H9 (cell line): ENCODE measurements at regions not wholly inside any gene's neighbourhood (a gene's known extent, or its start where the extent isn't known, plus 50 kb on each side); places are given as distances from the start of the nearest gene placed in this dataset.

Experiments
- DNase-seq: peaks from one replicate; pipeline ENCODE4 v3.0.0-alpha.2; 2017
- H2AFZ ChIP-seq: one replicate; pipeline ENCODE4 v1.6.1; 2013; ENCODE audit warnings: mild to moderate bottlenecking, low read length, control low read depth, moderate library complexity
- H2AK5ac ChIP-seq: 2 replicates; pipeline ENCODE4 v1.6.1; 2013; ENCODE audit warnings: low read length, control low read depth, mixed read lengths; ENCODE audit not compliant: insufficient read length
- H2BK120ac ChIP-seq: one replicate; pipeline ENCODE4 v1.6.1; 2013; ENCODE audit warnings: low read depth, mild to moderate bottlenecking, low read length, control low read depth, inconsistent platforms; ENCODE audit not compliant: poor library complexity, severe bottlenecking
- H2BK12ac ChIP-seq: 2 replicates; pipeline ENCODE4 v1.6.1; 2013; ENCODE audit warnings: low read length, control low read depth, mixed read lengths, low read depth; ENCODE audit not compliant: insufficient read length
- H2BK15ac ChIP-seq: 2 replicates; pipeline ENCODE4 v1.6.1; 2013; ENCODE audit warnings: low read depth, low read length, control low read depth
- H2BK20ac ChIP-seq: one replicate; pipeline ENCODE4 v1.6.1; 2013; ENCODE audit warnings: low read depth, mild to moderate bottlenecking, low read length, control low read depth, inconsistent platforms; ENCODE audit not compliant: poor library complexity, severe bottlenecking
- H2BK5ac ChIP-seq: 2 replicates; pipeline ENCODE4 v1.6.1; 2013; ENCODE audit warnings: low read length, control low read depth, mixed read lengths; ENCODE audit not compliant: insufficient read length
- H3K14ac ChIP-seq: 2 replicates; pipeline ENCODE4 v1.6.1; 2013; ENCODE audit warnings: low read length, control low read depth; ENCODE audit not compliant: insufficient read depth
- H3K18ac ChIP-seq: 2 replicates; pipeline ENCODE4 v1.6.1; 2013; ENCODE audit warnings: low read depth, mild to moderate bottlenecking, mixed read lengths, low read length, control low read depth; ENCODE audit not compliant: insufficient read length
- H3K23ac ChIP-seq: 2 replicates; pipeline ENCODE4 v1.6.1; 2013; ENCODE audit warnings: low read length, control low read depth, mixed read lengths, low read depth; ENCODE audit not compliant: insufficient read length
- H3K23me2 ChIP-seq: 2 replicates; pipeline ENCODE4 v1.6.1; 2013; ENCODE audit warnings: low read depth, mild to moderate bottlenecking, mixed read lengths, low read length, control low read depth; ENCODE audit not compliant: insufficient read length, poor library complexity, severe bottlenecking
- H3K27ac ChIP-seq: 2 replicates; pipeline ENCODE4 v1.5.1; 2013; ENCODE audit warnings: low read length, control low read depth, mixed read lengths, low read depth; ENCODE audit not compliant: insufficient read length
- H3K27me3 ChIP-seq: 2 replicates; pipeline ENCODE4 v1.6.1; 2013; ENCODE audit warnings: low read length, control low read depth, inconsistent platforms; ENCODE audit not compliant: insufficient read depth
- H3K4ac ChIP-seq: 2 replicates; pipeline ENCODE4 v1.6.1; 2013; ENCODE audit warnings: low read depth, mild to moderate bottlenecking, control low read depth, inconsistent platforms, low read length, moderate library complexity
- H3K4me1 ChIP-seq: 2 replicates; pipeline ENCODE4 v1.6.1; 2013; ENCODE audit warnings: low read length, control low read depth, inconsistent platforms; ENCODE audit not compliant: insufficient read depth
- H3K4me2 ChIP-seq: 2 replicates; pipeline ENCODE4 v1.6.1; 2013; ENCODE audit warnings: low read length, control low read depth, mixed read lengths; ENCODE audit not compliant: insufficient read length, insufficient read depth
- H3K56ac ChIP-seq: 2 replicates; pipeline ENCODE4 v1.6.1; 2013; ENCODE audit warnings: low read depth, mild to moderate bottlenecking, mixed read lengths, low read length, control low read depth; ENCODE audit not compliant: insufficient read length
- H3K79me1 ChIP-seq: 2 replicates; pipeline ENCODE4 v1.6.1; 2013; ENCODE audit warnings: low read depth, mild to moderate bottlenecking, moderate library complexity, low read length, control low read depth, inconsistent platforms; ENCODE audit not compliant: insufficient read depth, poor library complexity, severe bottlenecking
- H3K79me2 ChIP-seq: 2 replicates; pipeline ENCODE4 v1.6.1; 2013; ENCODE audit warnings: low read length, control low read depth, inconsistent platforms; ENCODE audit not compliant: insufficient read depth
- H3K9ac ChIP-seq: 2 replicates; pipeline ENCODE4 v1.6.1; 2013; ENCODE audit warnings: low read length, control low read depth, mixed read lengths; ENCODE audit not compliant: insufficient read length; ENCODE audit errors: extremely low read depth
- H3K9me3 ChIP-seq: one replicate; pipeline ENCODE4 v1.6.1; 2013; ENCODE audit warnings: low read depth, low read length, inconsistent platforms; ENCODE audit not compliant: control insufficient read depth
- H3T11ph ChIP-seq: one replicate; pipeline ENCODE4 v1.6.1; 2013; ENCODE audit warnings: mild to moderate bottlenecking, low read length, control low read depth, inconsistent platforms
- H4K20me1 ChIP-seq: one replicate; pipeline ENCODE4 v1.6.1; 2013; ENCODE audit not compliant: control insufficient read depth, insufficient read length, insufficient read depth
- H4K5ac ChIP-seq: 2 replicates; pipeline ENCODE4 v1.6.1; 2013; ENCODE audit warnings: low read depth, mild to moderate bottlenecking, mixed read lengths, low read length, control low read depth; ENCODE audit not compliant: insufficient read length
- H4K8ac ChIP-seq: replicated peaks from 2 replicates; pipeline ENCODE4 v1.6.1; 2013; ENCODE audit warnings: low read length, control low read depth, mixed read lengths, low read depth; ENCODE audit not compliant: insufficient read length
- H4K91ac ChIP-seq: 2 replicates; pipeline ENCODE4 v1.6.1; 2013; ENCODE audit warnings: low read depth, mild to moderate bottlenecking, moderate library complexity, mixed read lengths, low read length, control low read depth; ENCODE audit not compliant: insufficient read length
- H3K27ac Mint-ChIP-seq, 3 experiments: 2 replicates in 2 of 3; 3 replicates in 1 of 3; pipeline ENCODE4 v1.8.0; 2020 to 2021; ENCODE audit warnings: mixed read lengths in 3 of 3, mild to moderate bottlenecking in 1 of 3, moderate library complexity in 1 of 3
- H3K27me3 Mint-ChIP-seq: 2 replicates; pipeline ENCODE4 v1.8.0; 2021; ENCODE audit warnings: low read depth, mild to moderate bottlenecking, moderate library complexity, mixed read lengths
- H3K36me3 Mint-ChIP-seq, 3 experiments: 2 replicates in 2 of 3; 3 replicates in 1 of 3; pipeline ENCODE4 v1.8.0; 2020 to 2021; ENCODE audit warnings: low read depth in 3 of 3, mixed read lengths in 3 of 3; ENCODE audit not compliant: insufficient read depth in 1 of 3
- H3K4me1 Mint-ChIP-seq, 2 experiments: 2 replicates each; pipeline ENCODE4 v1.8.0; 2020; ENCODE audit warnings: mixed read lengths in 2 of 2
- H3K4me3 Mint-ChIP-seq, 2 experiments: 2 replicates in 1 of 2; 3 replicates in 1 of 2; pipeline ENCODE4 v1.8.0; 2020 to 2021; ENCODE audit warnings: mild to moderate bottlenecking in 2 of 2, mixed read lengths in 2 of 2, moderate library complexity in 1 of 2
- H3K9me3 Mint-ChIP-seq, 2 experiments: 2 replicates in 1 of 2; 3 replicates in 1 of 2; pipeline ENCODE4 v1.8.0; 2020; ENCODE audit warnings: mild to moderate bottlenecking in 2 of 2, mixed read lengths in 2 of 2, moderate library complexity in 1 of 2
- WGBS: extraction: QIAGEN DNeasy Blood & Tissue Kit; methylation state at CpG from one replicate; pipeline ENCODE4 v1.1.7; 2013; ENCODE audit warnings: missing lambda C conversion rate, low lambda C conversion rate, mixed read lengths; ENCODE audit not compliant: insufficient read length; ENCODE audit errors: extremely low coverage; 5-methylcytosine and 5-hydroxymethylcytosine counted together
- TF ChIP-seq, protein P1 (sequence below): fragments of 200-600 bp; sonication (generic); conservative IDR thresholded peaks from 3 replicates; pipeline ENCODE4 v1.8.0; 2021; ENCODE audit warnings: antibody characterized with exemption, mild to moderate bottlenecking

DNA sequence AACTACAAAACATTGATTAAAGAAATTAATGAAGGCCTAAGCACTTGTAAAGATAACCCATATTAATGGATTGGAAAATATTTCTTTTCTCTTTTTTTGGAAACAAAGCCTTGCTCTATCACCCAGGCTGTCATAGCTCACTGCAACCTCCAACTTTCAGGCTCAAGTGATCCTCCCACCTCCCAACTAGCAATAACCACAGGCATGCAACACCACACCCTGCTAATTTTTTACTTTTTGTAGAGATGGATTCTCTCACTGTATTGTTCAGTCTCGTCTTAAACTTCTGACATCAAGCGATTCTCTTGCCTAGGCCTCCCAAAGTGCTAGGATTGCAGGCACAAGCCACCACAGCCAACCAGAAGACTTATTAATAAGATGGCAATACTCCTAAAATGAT, 73.4 kb upstream of the NDUFV2 start:
- Histone ChIP-seq H3K4me1 (no peaks in the 10 kb centered on the region), H2BK12ac (no peak overlapping the region), H2AFZ (no peak overlapping the region), H4K91ac (no peak overlapping the region), H3K4ac (no peak overlapping the region), H3K14ac (no peak overlapping the region), H3K79me1 (no peaks in the 10 kb centered on the region), H3K27ac (no peak overlapping the region), H2BK15ac (no peak overlapping the region), H4K20me1 (no peaks in the 10 kb centered on the region), H3K23me2 (no peaks in the 10 kb centered on the region), H4K5ac (no peak overlapping the region), H2AK5ac (no peak overlapping the region), H3K79me2 (no peaks in the 10 kb centered on the region), H3K9ac (no peak overlapping the region), H3K27me3 (no peaks in the 10 kb centered on the region), H3K56ac (no peak overlapping the region), H3K23ac (no peak overlapping the region), H2BK120ac (no peak overlapping the region), H2BK5ac (no peak overlapping the region), H4K8ac (no peak overlapping the region), H2BK20ac (no peak overlapping the region), H3K18ac (no peak overlapping the region), H3T11ph (no peak overlapping the region), H3K9me3 (no peaks in the 10 kb centered on the region), H3K4me2 (no peak overlapping the region)
- Mint-ChIP-seq H3K4me1 (no peaks in the 10 kb centered on the region), H3K36me3 (no peaks in the 10 kb centered on the region), H3K27ac (no peak overlapping the region), H3K9me3 (no peaks in the 10 kb centered on the region), H3K27me3 (no peaks in the 10 kb centered on the region), H3K4me3 (no peak overlapping the region)
- TF ChIP-seq, protein P1, sequence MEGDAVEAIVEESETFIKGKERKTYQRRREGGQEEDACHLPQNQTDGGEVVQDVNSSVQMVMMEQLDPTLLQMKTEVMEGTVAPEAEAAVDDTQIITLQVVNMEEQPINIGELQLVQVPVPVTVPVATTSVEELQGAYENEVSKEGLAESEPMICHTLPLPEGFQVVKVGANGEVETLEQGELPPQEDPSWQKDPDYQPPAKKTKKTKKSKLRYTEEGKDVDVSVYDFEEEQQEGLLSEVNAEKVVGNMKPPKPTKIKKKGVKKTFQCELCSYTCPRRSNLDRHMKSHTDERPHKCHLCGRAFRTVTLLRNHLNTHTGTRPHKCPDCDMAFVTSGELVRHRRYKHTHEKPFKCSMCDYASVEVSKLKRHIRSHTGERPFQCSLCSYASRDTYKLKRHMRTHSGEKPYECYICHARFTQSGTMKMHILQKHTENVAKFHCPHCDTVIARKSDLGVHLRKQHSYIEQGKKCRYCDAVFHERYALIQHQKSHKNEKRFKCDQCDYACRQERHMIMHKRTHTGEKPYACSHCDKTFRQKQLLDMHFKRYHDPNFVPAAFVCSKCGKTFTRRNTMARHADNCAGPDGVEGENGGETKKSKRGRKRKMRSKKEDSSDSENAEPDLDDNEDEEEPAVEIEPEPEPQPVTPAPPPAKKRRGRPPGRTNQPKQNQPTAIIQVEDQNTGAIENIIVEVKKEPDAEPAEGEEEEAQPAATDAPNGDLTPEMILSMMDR = no peak
- DNase-seq = no peak
- no CpG with 5 or more reads among the region's 2 CpGs for WGBS
